ENCODE measurements at regions not wholly inside any gene's neighbourhood (a gene's known extent, or its start where the extent isn't known, plus 50 kb on each side); places are given as distances from the start of the nearest gene placed in this dataset.

DNA sequence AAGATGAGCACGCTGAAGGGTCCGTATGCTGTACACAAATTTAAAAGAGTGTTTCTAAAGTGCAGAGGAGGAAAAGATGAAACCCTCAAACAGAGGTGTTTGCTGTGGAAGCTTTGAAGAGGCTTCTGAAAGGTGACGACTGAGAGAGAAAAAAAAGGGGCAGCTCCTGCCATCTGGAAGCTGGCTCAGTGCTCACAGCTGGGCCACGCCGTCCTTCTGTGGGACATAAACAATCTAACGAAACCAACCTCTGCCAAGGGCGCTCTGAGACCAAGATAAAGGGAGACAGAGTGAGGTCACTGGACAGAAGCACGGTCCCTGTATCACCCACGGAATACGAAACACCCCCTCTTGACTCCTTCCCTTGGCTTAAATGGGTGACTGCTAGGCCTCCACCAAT lies 96.3 kb upstream of the SLC6A6 start:
- no peaks in the 10 kb centered on the region for H3K36me3 ChIP-seq (ENCODE audit: control insufficient read depth in 2 of 2, extremely low read depth in 1 of 2, insufficient read depth in 2 of 2, low read length in 2 of 2)
- peaks cover 0 to 2% of the 10 kb centered on the region in 2 experiments for H3K27me3 ChIP-seq (ENCODE audit: control insufficient read depth in 2 of 2, insufficient read depth in 2 of 2, low read length in 2 of 2)
- FAIRE-seq: no peak
- ChIA-PET POLR2A (no interaction called here), CTCF (no interaction called here)
- H3K9me3 ChIP-seq (replicated peaks; ENCODE audit: control insufficient read depth, insufficient read depth, low read length): no peaks in the 10 kb centered on the region
- no peaks in the 10 kb centered on the region for H3K9me1 ChIP-seq (replicated peaks; ENCODE audit: control insufficient read depth, extremely low read depth, insufficient read depth, low read length)
- H3K4me3 ChIP-seq (replicated peaks in 1 of 3; ENCODE audit: insufficient read depth in 1 of 3, low read depth in 1 of 3, low read length in 3 of 3): no peak overlapping the region
- TF ChIP-seq, protein P1, sequence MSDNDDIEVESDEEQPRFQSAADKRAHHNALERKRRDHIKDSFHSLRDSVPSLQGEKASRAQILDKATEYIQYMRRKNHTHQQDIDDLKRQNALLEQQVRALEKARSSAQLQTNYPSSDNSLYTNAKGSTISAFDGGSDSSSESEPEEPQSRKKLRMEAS (IDR thresholded peaks at IDR 0.05; ENCODE audit: insufficient read depth, insufficient read length): no peak
- TF ChIP-seq FOS (IDR thresholded peaks at IDR 0.05; ENCODE audit: borderline replicate concordance, insufficient read depth, low read length): no peak
- no peak for TF ChIP-seq POLR2A (IDR thresholded peaks at IDR 0.05; ENCODE audit: low read depth, low read length)
- no peak for TF ChIP-seq GATA2 (IDR thresholded peaks at IDR 0.05; ENCODE audit: insufficient read depth, insufficient read length, low read depth, low read length)
- TF ChIP-seq, protein P2, sequence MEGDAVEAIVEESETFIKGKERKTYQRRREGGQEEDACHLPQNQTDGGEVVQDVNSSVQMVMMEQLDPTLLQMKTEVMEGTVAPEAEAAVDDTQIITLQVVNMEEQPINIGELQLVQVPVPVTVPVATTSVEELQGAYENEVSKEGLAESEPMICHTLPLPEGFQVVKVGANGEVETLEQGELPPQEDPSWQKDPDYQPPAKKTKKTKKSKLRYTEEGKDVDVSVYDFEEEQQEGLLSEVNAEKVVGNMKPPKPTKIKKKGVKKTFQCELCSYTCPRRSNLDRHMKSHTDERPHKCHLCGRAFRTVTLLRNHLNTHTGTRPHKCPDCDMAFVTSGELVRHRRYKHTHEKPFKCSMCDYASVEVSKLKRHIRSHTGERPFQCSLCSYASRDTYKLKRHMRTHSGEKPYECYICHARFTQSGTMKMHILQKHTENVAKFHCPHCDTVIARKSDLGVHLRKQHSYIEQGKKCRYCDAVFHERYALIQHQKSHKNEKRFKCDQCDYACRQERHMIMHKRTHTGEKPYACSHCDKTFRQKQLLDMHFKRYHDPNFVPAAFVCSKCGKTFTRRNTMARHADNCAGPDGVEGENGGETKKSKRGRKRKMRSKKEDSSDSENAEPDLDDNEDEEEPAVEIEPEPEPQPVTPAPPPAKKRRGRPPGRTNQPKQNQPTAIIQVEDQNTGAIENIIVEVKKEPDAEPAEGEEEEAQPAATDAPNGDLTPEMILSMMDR (IDR thresholded peaks at IDR 0.05; ENCODE audit: extremely low read depth in 1 of 2, insufficient read depth in 1 of 2, low read depth in 1 of 2, low read length in 2 of 2): no peak
- no peak for TF ChIP-seq JUN (IDR thresholded peaks at IDR 0.05; ENCODE audit: borderline replicate concordance, insufficient read depth, insufficient read length, low read depth)
- no peak for TF ChIP-seq POLR2AphosphoS5 (IDR thresholded peaks at IDR 0.05; ENCODE audit: insufficient read depth, low read depth, low read length)
- TF ChIP-seq EZH2 (IDR thresholded peaks at IDR 0.05; ENCODE audit: borderline replicate concordance, low read depth, low read length, severe bottlenecking): no peak
- no peak for TF ChIP-seq MYC (IDR thresholded peaks at IDR 0.05; ENCODE audit: low read depth, low read length)
- H3K79me2 ChIP-seq (ENCODE audit: control insufficient read depth, insufficient read depth, low read length): no peaks in the 10 kb centered on the region
- no peak overlapping the region for H3K9ac ChIP-seq (replicated peaks; ENCODE audit: extremely low read depth, insufficient read depth, low read length)
- BruUV-seq (replicated peaks): no TSS peak
- H3K4me1 ChIP-seq (ENCODE audit: control insufficient read depth, extremely low read depth, insufficient read depth, low read length): no peaks in the 10 kb centered on the region
- H4K20me1 ChIP-seq (replicated peaks; ENCODE audit: control insufficient read depth, extremely low read depth, insufficient read depth, low read length): no peaks in the 10 kb centered on the region
- H3K27ac ChIP-seq (ENCODE audit: insufficient read depth, low read depth, low read length): no peak overlapping the region
- dilution Hi-C loops (cut with MboI; ENCODE audit: extremely low pct_ligation_motif_present, low sequenced_read_pairs) (no loop called here), intact Hi-C loops (cut with micrococcal nuclease) (no loop called here)
- H2AFZ ChIP-seq (ENCODE audit: low read depth, low read length): no peak overlapping the region
- no peak overlapping the region for H3K4me2 ChIP-seq (ENCODE audit: insufficient read depth, low read length)
- no peak for DNase-seq (ENCODE audit: low read depth, low spot score)
